Adrenal gland (tissue), 9 donors: ENCODE measurements at regions not wholly inside any gene's neighbourhood (a gene's known extent, or its start where the extent isn't known, plus 50 kb on each side); places are given as distances from the start of the nearest gene placed in this dataset.

Source experiments
- DNase-seq, 7 donors: peaks; one replicate each; pipeline ENCODE4 v3.0.0-alpha.2; 2019 to 2020
- H3K27ac ChIP-seq, 5 donors: fragments of 200-600 bp; sonication (generic) in 4 of 5; 1 replicate in 3 of 5; 2 replicates in 2 of 5; pipeline versions ENCODE4 v1.5.1 to v1.8.0; 2016 to 2020; ENCODE audit warnings: mild to moderate bottlenecking in 1 of 5
- H3K27me3 ChIP-seq: fragments of 200-600 bp; 2 replicates; pipeline ENCODE4 v1.8.0; 2021
- H3K36me3 ChIP-seq, 2 donors: fragments of 200-600 bp; replicated peaks in 1 of 2; 1 replicate in 1 of 2; 2 replicates in 1 of 2; pipeline versions ENCODE4 v1.5.1 to v1.8.0; 2018 to 2022
- H3K4me1 ChIP-seq, 2 donors: fragments of 200-600 bp; replicated peaks in 1 of 2; 1 replicate in 1 of 2; 2 replicates in 1 of 2; pipeline versions ENCODE4 v1.5.1 to v1.8.0; 2018 to 2021
- H3K4me3 ChIP-seq, 4 donors: fragments of 200-600 bp; sonication (generic) in 3 of 4; one replicate each; pipeline ENCODE4 v1.5.1; 2016 to 2018
- H3K9me3 ChIP-seq, 3 donors: fragments of 200-600 bp; sonication (generic) in 1 of 3; replicated peaks in 1 of 3; 1 replicate in 2 of 3; 2 replicates in 1 of 3; pipeline versions ENCODE4 v1.5.1 to v1.8.0; 2016 to 2021
- CTCF ChIP-seq, 6 experiments: fragments of 450-650 bp in 4 of 6; fragments of 200-600 bp in 2 of 6; sonication (generic) in 1 of 6; IDR thresholded peaks; 1 replicate in 5 of 6; 2 replicates in 1 of 6; pipeline versions ENCODE4 v1.5.1 to v1.8.0; 2016 to 2021; ENCODE audit warnings: antibody characterized with exemption in 6 of 6, mild to moderate bottlenecking in 2 of 6, moderate library complexity in 1 of 6
- POLR2A ChIP-seq, 2 donors: fragments of 450-650 bp; IDR thresholded peaks; one replicate each; pipeline ENCODE4 v1.6.1; 2017; ENCODE audit warnings: antibody characterized with exemption in 2 of 2, mild to moderate bottlenecking in 2 of 2, moderate library complexity in 1 of 2
- WGBS, 4 donors: extraction: QIAGEN DNeasy Blood & Tissue Kit in 2 of 4; methylation state at CpG; one replicate each; pipeline versions ENCODE4 v1.1.5 to v1.1.7; 2013 to 2017; 5-methylcytosine and 5-hydroxymethylcytosine counted together
- intact Hi-C, 2 donors: fragments of 100-400 bp; cut with DNase I; formaldehyde crosslinking; loops; one replicate each; pipeline versions ENCODE4 v1.14.1 to v1.15.0; 2022 to 2023
- donor health status: healthy with polysubstance abuse.
- donor health status: Bipolar disorder and iron deficiency.
- donor health status: DM: yes; HTN: yes; CAD: no.
- donor health status: DM: no; HTN: no; CAD: no.
- donor health status: DM: no; HTN: no; CAD: no.

- DNase-seq: no peak
- Histone ChIP-seq H3K36me3 (no peaks in the 10 kb centered on the region), H3K4me3 (no peak overlapping the region), H3K27me3 (no peaks in the 10 kb centered on the region), H3K27ac (no peak overlapping the region), H3K4me1 (no peaks in the 10 kb centered on the region), H3K9me3 (no peaks in the 10 kb centered on the region)
- WGBS, 4 donors: 49 to 61% (median 56%) methylated on average over 2 of the region's 2 CpGs
- intact Hi-C loops: no loop called here
- TF ChIP-seq POLR2A (IDR thresholded peaks at IDR 0.05): no peak
- no peak for TF ChIP-seq CTCF (IDR thresholded peaks at IDR 0.05)
Observed at GRCh38 chr2:139033300-139033699, 253.1 kb upstream of the NXPH2 start.

- no peak for TF ChIP-seq CTCF (IDR thresholded peaks at IDR 0.05)
- TF ChIP-seq POLR2A (IDR thresholded peaks at IDR 0.05): no peak
- Histone ChIP-seq H3K36me3 (no peaks in the 10 kb centered on the region), H3K27me3 (no peaks in the 10 kb centered on the region), H3K9me3 (no peaks in the 10 kb centered on the region), H3K4me1 (no peaks in the 10 kb centered on the region), H3K4me3 (no peak overlapping the region), H3K27ac (no peak overlapping the region)
- DNase-seq: no peak
- intact Hi-C loops: no loop called here
Observed at GRCh38 chr2:139031722-139032121, 251.5 kb upstream of the NXPH2 start.

GRCh38 chr2:139020287-139020686 is 240.1 kb upstream of the NXPH2 start:
- no peak overlapping the region for H3K27ac ChIP-seq
- no peak overlapping the region for H3K4me3 ChIP-seq
- TF ChIP-seq CTCF (IDR thresholded peaks at IDR 0.05): no peak
- TF ChIP-seq POLR2A (IDR thresholded peaks at IDR 0.05): no peak
- WGBS, 4 donors: 53 to 77% (median 67%) methylated on average over 1 of the region's 1 CpG
- no peaks in the 10 kb centered on the region for H3K27me3 ChIP-seq
- H3K36me3 ChIP-seq: no peaks in the 10 kb centered on the region
- H3K4me1 ChIP-seq: no peaks in the 10 kb centered on the region
- DNase-seq: no peak
- intact Hi-C loops: no loop called here
- peaks cover 0 to 4% (median 0%) of the 10 kb centered on the region in 3 donors for H3K9me3 ChIP-seq

GRCh38 chr2:139018252-139018651 is 238.1 kb upstream of the NXPH2 start:
- 78 to 89% (median 82%) methylated on average over 2 of the region's 2 CpGs; no CpG with 5 or more reads in 1 of the 4 donors for WGBS, 4 donors
- TF ChIP-seq CTCF (IDR thresholded peaks at IDR 0.05) (no peak), POLR2A (IDR thresholded peaks at IDR 0.05) (no peak)

More at GRCh38 chr2:139018252-139018651, 238.1 kb upstream of the NXPH2 start:
- Histone ChIP-seq H3K36me3 (no peaks in the 10 kb centered on the region), H3K4me1 (no peaks in the 10 kb centered on the region), H3K27me3 (no peaks in the 10 kb centered on the region), H3K9me3 (peaks cover 0 to 4% (median 0%) of the 10 kb centered on the region in 3 donors), H3K27ac (no peak overlapping the region), H3K4me3 (no peak overlapping the region)
- no peak for DNase-seq
- intact Hi-C loops: no loop called here
